H1 (cell line): ENCODE measurements at regions not wholly inside any gene's neighbourhood (a gene's known extent, or its start where the extent isn't known, plus 50 kb on each side); places are given as distances from the start of the nearest gene placed in this dataset.

Source experiments
- CTCF ChIA-PET: fragments of 300-600 bp; sonication (Branson Sonifier 250); formaldehyde crosslinking; loops from one replicate; lab custom pipeline; 2021; ENCODE audit not compliant: partially characterized antibody; lab: Charles Lee
- POLR2A ChIA-PET: fragments of 300-600 bp; sonication (Branson Sonifier 250); formaldehyde crosslinking; loops from one replicate; lab custom pipeline; 2021; ENCODE audit warnings: inconsistent platforms; ENCODE audit not compliant: partially characterized antibody; lab: Charles Lee
- DNase-seq, 2 experiments: peaks; one replicate each; pipeline versions ENCODE4 v3.0.0 to v3.0.0-alpha.2; 2010 to 2022; ENCODE audit warnings: low spot score in 2 of 2, low read depth in 1 of 2, mixed read lengths in 1 of 2
- FAIRE-seq: peaks from 2 replicates; lab custom pipeline; 2011; peaks lifted over from hg19 to GRCh38; lab: Jason Lieb, UNC
- H2AFZ ChIP-seq: 2 replicates; pipeline ENCODE4 v1.8.1; 2012; ENCODE audit warnings: low read length, inconsistent platforms
- H2AK5ac ChIP-seq: 2 replicates; pipeline ENCODE4 v1.6.1; 2013; ENCODE audit warnings: low read depth, low read length
- H2BK120ac ChIP-seq: replicated peaks from 2 replicates; pipeline ENCODE3; 2013; ENCODE audit warnings: low read depth, low read length, inconsistent platforms
- H2BK12ac ChIP-seq: 2 replicates; pipeline ENCODE4 v1.6.1; 2013; ENCODE audit warnings: low read depth, low read length
- H2BK15ac ChIP-seq: 2 replicates; pipeline ENCODE4 v1.6.1; 2013; ENCODE audit warnings: low read length
- H2BK20ac ChIP-seq: 2 replicates; pipeline ENCODE4 v1.6.1; 2013; ENCODE audit warnings: low read length
- H2BK5ac ChIP-seq: 2 replicates; pipeline ENCODE4 v1.6.1; 2013; ENCODE audit warnings: low read depth, low read length
- H3K14ac ChIP-seq: 2 replicates; pipeline ENCODE4 v1.6.1; 2013; ENCODE audit warnings: inconsistent platforms; ENCODE audit not compliant: insufficient read length
- H3K18ac ChIP-seq: 2 replicates; pipeline ENCODE4 v1.6.1; 2013; ENCODE audit warnings: low read length; ENCODE audit errors: extremely low read depth
- H3K23ac ChIP-seq: 2 replicates; pipeline ENCODE4 v1.6.1; 2013; ENCODE audit warnings: inconsistent platforms; ENCODE audit not compliant: insufficient read length
- H3K23me2 ChIP-seq: 2 replicates; pipeline ENCODE4 v1.6.1; 2013; ENCODE audit warnings: low read depth, low read length
- H3K27ac ChIP-seq: 2 replicates; pipeline ENCODE4 v1.6.1; 2011; ENCODE audit warnings: low read depth, low read length, inconsistent platforms
- H3K27me3 ChIP-seq, 4 experiments: replicated peaks in 1 of 4; 1 replicate in 1 of 4; 2 replicates in 3 of 4; pipeline versions ENCODE4 v1.6.1 to v1.8.1; 2011 to 2013; ENCODE audit warnings: low read length in 3 of 4, mild to moderate bottlenecking in 3 of 4, inconsistent platforms in 2 of 4, mixed read lengths in 2 of 4, moderate library complexity in 1 of 4; ENCODE audit not compliant: control insufficient read depth in 3 of 4, insufficient read depth in 3 of 4; ENCODE audit errors: extremely low read depth in 1 of 4
- H3K36me3 ChIP-seq, 4 experiments: 2 replicates each; pipeline versions ENCODE4 v1.6.1 to v1.8.1; 2011 to 2013; ENCODE audit warnings: mild to moderate bottlenecking in 4 of 4, low read length in 3 of 4, moderate library complexity in 2 of 4, control low read depth in 1 of 4, inconsistent platforms in 1 of 4; ENCODE audit not compliant: insufficient read depth in 4 of 4, control insufficient read depth in 2 of 4
- H3K4ac ChIP-seq: replicated peaks from 2 replicates; pipeline ENCODE3; 2013; ENCODE audit warnings: low read length, low read depth, mixed read lengths, inconsistent platforms; ENCODE audit not compliant: insufficient read length
- H3K4me1 ChIP-seq, 4 experiments: replicated peaks in 1 of 4; 1 replicate in 1 of 4; 2 replicates in 3 of 4; pipeline versions ENCODE4 v1.6.1 to v1.8.1; 2011 to 2013; ENCODE audit warnings: low read length in 3 of 4, inconsistent platforms in 2 of 4, mixed read lengths in 1 of 4; ENCODE audit not compliant: insufficient read depth in 4 of 4, control insufficient read depth in 3 of 4
- H3K4me2 ChIP-seq, 2 experiments: 2 replicates each; pipeline versions ENCODE4 v1.6.1 to v1.8.1; 2011 to 2013; ENCODE audit warnings: low read depth in 2 of 2, low read length in 2 of 2, control low read depth in 1 of 2, inconsistent platforms in 1 of 2, mild to moderate bottlenecking in 1 of 2; ENCODE audit not compliant: insufficient read depth in 1 of 2
- H3K4me3 ChIP-seq, 4 experiments: fragments of 200-600, 300-600 bp in 1 of 4; sonication (generic), shearing (Covaris generic), sonication (Bioruptor Twin) in 1 of 4; 2 replicates each; pipeline versions ENCODE4 v1.5.1 to v1.8.1; 2011 to 2016; ENCODE audit warnings: low read length in 4 of 4, low read depth in 3 of 4, control low read depth in 2 of 4, inconsistent platforms in 2 of 4, mild to moderate bottlenecking in 2 of 4, mixed read lengths in 1 of 4, moderate library complexity in 1 of 4; ENCODE audit not compliant: insufficient read depth in 2 of 4; ENCODE audit errors: extremely low read depth in 1 of 4
- H3K56ac ChIP-seq: replicated peaks from 2 replicates; pipeline ENCODE3; 2013; ENCODE audit warnings: low read depth, mild to moderate bottlenecking, mixed read lengths, low read length, inconsistent platforms; ENCODE audit not compliant: insufficient read length
- H3K79me1 ChIP-seq: 2 replicates; pipeline ENCODE4 v1.6.1; 2013; ENCODE audit warnings: low read depth, low read length, control low read depth
- H3K79me2 ChIP-seq, 2 experiments: 2 replicates each; pipeline versions ENCODE4 v1.6.1 to v1.8.1; 2012 to 2013; ENCODE audit warnings: low read length in 2 of 2, mild to moderate bottlenecking in 2 of 2, inconsistent platforms in 1 of 2; ENCODE audit not compliant: insufficient read depth in 2 of 2, control insufficient read depth in 1 of 2
- H3K9ac ChIP-seq, 4 experiments: replicated peaks in 1 of 4; 1 replicate in 1 of 4; 2 replicates in 3 of 4; pipeline versions ENCODE4 v1.6.1 to v1.8.1; 2011 to 2013; ENCODE audit warnings: low read depth in 3 of 4, low read length in 3 of 4, control low read depth in 2 of 4, mild to moderate bottlenecking in 2 of 4, moderate library complexity in 2 of 4, inconsistent platforms in 1 of 4; ENCODE audit errors: extremely low read depth in 1 of 4
- H3K9me3 ChIP-seq, 2 experiments: 2 replicates each; pipeline versions ENCODE4 v1.6.1 to v1.8.1; 2012 to 2013; ENCODE audit warnings: mild to moderate bottlenecking in 2 of 2, moderate library complexity in 2 of 2, control low read depth in 1 of 2, inconsistent platforms in 1 of 2, low read depth in 1 of 2, low read length in 1 of 2, mixed read lengths in 1 of 2; ENCODE audit not compliant: insufficient read depth in 2 of 2
- H4K20me1 ChIP-seq, 2 experiments: replicated peaks in 1 of 2; 2 replicates each; pipeline versions ENCODE3 to v1.8.1; 2011 to 2013; ENCODE audit warnings: inconsistent platforms in 2 of 2, low read length in 2 of 2, mild to moderate bottlenecking in 1 of 2; ENCODE audit not compliant: insufficient read depth in 2 of 2, control insufficient read depth in 1 of 2
- H4K5ac ChIP-seq: 2 replicates; pipeline ENCODE4 v1.6.1; 2013; ENCODE audit warnings: low read length, low read depth, mixed read lengths, inconsistent platforms; ENCODE audit not compliant: insufficient read length
- H4K8ac ChIP-seq: 2 replicates; pipeline ENCODE4 v1.8.0; 2013; ENCODE audit warnings: mild to moderate bottlenecking, moderate library complexity, low read length, inconsistent platforms; ENCODE audit not compliant: insufficient read depth; ENCODE audit errors: extremely low read depth
- H4K91ac ChIP-seq: replicated peaks from 2 replicates; pipeline ENCODE3; 2013; ENCODE audit warnings: low read length, mixed read lengths, inconsistent platforms; ENCODE audit not compliant: insufficient read length
- BRCA1 ChIP-seq: IDR thresholded peaks from 2 replicates; pipeline ENCODE4 v1.6.1; 2012; ENCODE audit warnings: low read depth, low read length, improper control_type of control experiment
- CBX5 ChIP-seq: fragments of 300-800, 300-1000 bp; sonication (generic); IDR thresholded peaks from 2 replicates; pipeline ENCODE4 v1.7.1; 2016; ENCODE audit warnings: antibody characterized with exemption, low read length, low read depth
- CREB1 ChIP-seq: IDR thresholded peaks from 2 replicates; pipeline ENCODE4 v1.6.1; 2012; ENCODE audit warnings: inconsistent platforms
- GTF2F1 ChIP-seq: IDR thresholded peaks from 2 replicates; pipeline ENCODE4 v1.6.1; 2012; ENCODE audit warnings: low read depth, low read length, improper control_type of control experiment, borderline replicate concordance
- PHF8 ChIP-seq: fragments of 200-600 bp; sonication (generic); conservative IDR thresholded peaks from 2 replicates; pipeline ENCODE4 v1.7.1; 2012; ENCODE audit warnings: low read depth, mild to moderate bottlenecking, inconsistent platforms, low read length, moderate library complexity
- RAD21 ChIP-seq, 2 experiments: IDR thresholded peaks in 1 of 2; conservative IDR thresholded peaks in 1 of 2; 2 replicates each; pipeline ENCODE4 v1.6.1; 2011; ENCODE audit warnings: low read depth in 2 of 2, low read length in 2 of 2, improper control_type of control experiment in 1 of 2, inconsistent platforms in 1 of 2, mild to moderate bottlenecking in 1 of 2, moderate library complexity in 1 of 2
- WGBS, 2 experiments: shearing (Covaris generic) in 1 of 2; methylation state at CpG; one replicate each; pipeline versions ENCODE4 v1.1.6 to v1.1.7; 2013 to 2015; ENCODE audit warnings: low lambda C conversion rate in 2 of 2, mixed read lengths in 2 of 2, inconsistent platforms in 1 of 2, low coverage in 1 of 2, missing lambda C conversion rate in 1 of 2; ENCODE audit not compliant: insufficient replicate concordance in 2 of 2, insufficient coverage in 1 of 2, insufficient read length in 1 of 2; ENCODE audit errors: extremely low coverage in 1 of 2, missing lambda C conversion rate in 1 of 2; 5-methylcytosine and 5-hydroxymethylcytosine counted together

DNA sequence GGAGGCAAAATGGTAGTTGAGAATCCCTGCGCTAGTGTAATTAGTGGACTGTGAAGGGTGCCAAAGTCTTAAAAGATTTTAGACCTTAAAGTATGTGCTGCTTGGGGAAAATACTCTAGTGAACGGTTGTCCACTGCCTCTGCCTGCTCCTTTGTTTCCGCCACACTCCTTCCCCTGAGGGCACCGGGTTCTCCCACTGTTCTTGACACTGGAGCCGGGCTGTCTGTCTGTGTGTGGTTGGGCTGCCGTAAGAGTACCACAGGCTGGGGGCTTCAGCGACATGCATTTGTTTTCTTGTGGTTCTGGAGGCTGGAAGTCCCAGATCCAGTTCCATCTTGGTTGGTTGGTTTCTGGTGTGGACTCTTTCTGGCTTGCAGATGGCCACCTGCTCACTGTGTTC lies 76.2 kb downstream of the CLDN34 start:
- 83% methylated on average over 1 of the region's 7 CpGs; no CpG with 5 or more reads in 1 of the 2 experiments for WGBS, 2 experiments
- no peak overlapping the region for H3K4ac ChIP-seq

More for the DNA sequence above, 76.2 kb downstream of the CLDN34 start:
- H3K36me3 ChIP-seq: no peaks in the 10 kb centered on the region
- POLR2A ChIA-PET: no interaction called here
- FAIRE-seq (no peak), DNase-seq (no peak)
- H3K23ac ChIP-seq: no peak overlapping the region
- H3K9me3 ChIP-seq: no peaks in the 10 kb centered on the region
- H4K20me1 ChIP-seq: peaks cover 0 to 1% of the 10 kb centered on the region in 2 experiments
- H4K8ac ChIP-seq: no peak overlapping the region
- no peak overlapping the region for H2BK120ac ChIP-seq
- H2AK5ac ChIP-seq: 0 out of 2 replicates have a peak overlapping the region, but pooled peaks have one; percentile 24
- H3K23me2 ChIP-seq: no peaks in the 10 kb centered on the region
- H3K79me2 ChIP-seq: peaks cover 0 to 44% of the 10 kb centered on the region in 2 experiments; a peak in 2 of 4 replicates
- no peak overlapping the region for H2AFZ ChIP-seq
- no peak overlapping the region for H3K4me3 ChIP-seq
- peaks cover 0 to 17% (median 10%) of the 10 kb centered on the region in 4 experiments; a peak in 4 of 7 replicates for H3K4me1 ChIP-seq
- H3K27me3 ChIP-seq: no peaks in the 10 kb centered on the region
- no peak overlapping the region; the same call in 1 of the 2 replicates for H3K18ac ChIP-seq
- H2BK20ac ChIP-seq: no peak overlapping the region
- no peak overlapping the region for H4K91ac ChIP-seq
- no peak overlapping the region for H2BK15ac ChIP-seq
- no peak overlapping the region for H4K5ac ChIP-seq
- no peak overlapping the region for H2BK5ac ChIP-seq
- no peak overlapping the region for H3K9ac ChIP-seq
- H3K14ac ChIP-seq: no peak overlapping the region
- no peak overlapping the region for H3K4me2 ChIP-seq
- no peak overlapping the region for H3K56ac ChIP-seq
- no peak overlapping the region for H2BK12ac ChIP-seq
- no peak for TF ChIP-seq GTF2F1
- no peak for TF ChIP-seq PHF8
- TF ChIP-seq CBX5: no peak
- no peak for TF ChIP-seq BRCA1
- TF ChIP-seq RAD21 (IDR thresholded peaks at IDR 0.05 in 1 of 2, conservative IDR thresholded peaks at IDR 0.05 in 1 of 2; ENCODE audit: low read depth in 2 of 2, low read length in 2 of 2): no peak
- no peak for TF ChIP-seq CREB1
- no peak overlapping the region for H3K27ac ChIP-seq
- CTCF ChIA-PET: no interaction called here
- H3K79me1 ChIP-seq: no peaks in the 10 kb centered on the region
